GM06990 (cell line): ENCODE measurements at regions not wholly inside any gene's neighbourhood (a gene's known extent, or its start where the extent isn't known, plus 50 kb on each side); places are given as distances from the start of the nearest gene placed in this dataset.
"Not testable (repeated sequence)": the region's sequence is repeated elsewhere in the genome, so short reads cannot be mapped to it uniquely, and the experiment has no call there.

ENCODE experiments used
- DNase-seq: peaks from one replicate; pipeline ENCODE4 v3.0.0-alpha.2; 2011; ENCODE audit not compliant: insufficient read length; ENCODE audit errors: extremely low read depth
- H3K27me3 ChIP-seq: replicated peaks from 2 replicates; pipeline ENCODE4 v1.6.0; 2011; ENCODE audit warnings: low read length; ENCODE audit not compliant: control insufficient read depth, insufficient read depth
- H3K36me3 ChIP-seq: 2 replicates; pipeline ENCODE4 v1.5.1; 2011; ENCODE audit warnings: low read length; ENCODE audit not compliant: control insufficient read depth, insufficient read depth
- H3K4me3 ChIP-seq: replicated peaks from 2 replicates; pipeline ENCODE4 v1.5.1; 2011; ENCODE audit warnings: low read depth, mild to moderate bottlenecking, control low read depth, low read length
- CTCF ChIP-seq: IDR thresholded peaks from 2 replicates; pipeline ENCODE4 v1.5.1; 2011; ENCODE audit warnings: low read length, control low read depth, mild to moderate bottlenecking, inconsistent platforms; ENCODE audit not compliant: insufficient read depth, poor library complexity, severe bottlenecking

- H3K36me3 ChIP-seq: no peaks in the 10 kb centered on the region
- peaks cover 6% of the 10 kb centered on the region for H3K27me3 ChIP-seq
- peak; percentile 77 for TF ChIP-seq CTCF
- no peak overlapping the region for H3K4me3 ChIP-seq
- DNase-seq: peak; percentile 55
Observed at GRCh38 chr4:3880615-3881120, 114.5 kb downstream of the ADRA2C start.

GRCh38 chr4:3882316-3882885, 116.2 kb downstream of the ADRA2C start:
- H3K36me3 ChIP-seq, H3K4me3 ChIP-seq, H3K27me3 ChIP-seq, DNase-seq: not testable (repeated sequence)

GRCh38 chr4:3884261-3884660, 118.1 kb downstream of the ADRA2C start:
- not testable (repeated sequence) for H3K4me3 ChIP-seq, DNase-seq, H3K36me3 ChIP-seq, H3K27me3 ChIP-seq

- not testable (repeated sequence) for DNase-seq, H3K27me3 ChIP-seq, H3K4me3 ChIP-seq, H3K36me3 ChIP-seq
- peak; percentile 43 for TF ChIP-seq CTCF
Observed at GRCh38 chr4:3893590-3893989, 127.4 kb downstream of the ADRA2C start.

GRCh38 chr4:3894086-3894959, 128.1 kb downstream of the ADRA2C start:
- H3K27me3 ChIP-seq, DNase-seq, H3K36me3 ChIP-seq, H3K4me3 ChIP-seq: not testable (repeated sequence)

- no peaks in the 10 kb centered on the region for H3K36me3 ChIP-seq
- no peak for DNase-seq
- no peak for TF ChIP-seq CTCF
- no peak overlapping the region for H3K4me3 ChIP-seq
- H3K27me3 ChIP-seq: no peaks in the 10 kb centered on the region; the same call in 1 of the 2 replicates
Observed at GRCh38 chr4:3896441-3896840, 130.3 kb downstream of the ADRA2C start.

GRCh38 chr4:3896871-3897578, 130.8 kb downstream of the ADRA2C start:
- not testable (repeated sequence) for DNase-seq, H3K36me3 ChIP-seq, H3K4me3 ChIP-seq, H3K27me3 ChIP-seq
